SKM-1 (cell line): ENCODE measurements at regions not wholly inside any gene's neighbourhood (a gene's known extent, or its start where the extent isn't known, plus 50 kb on each side); places are given as distances from the start of the nearest gene placed in this dataset.
"Not testable (repeated sequence)": the region's sequence is repeated elsewhere in the genome, so short reads cannot be mapped to it uniquely, and the experiment has no call there.

ENCODE experiments used
- DNase-seq: peaks from one replicate; lab custom pipeline; 2025; ENCODE audit not compliant: unreplicated experiment; lab: John Stamatoyannopoulos, UW

DNA sequence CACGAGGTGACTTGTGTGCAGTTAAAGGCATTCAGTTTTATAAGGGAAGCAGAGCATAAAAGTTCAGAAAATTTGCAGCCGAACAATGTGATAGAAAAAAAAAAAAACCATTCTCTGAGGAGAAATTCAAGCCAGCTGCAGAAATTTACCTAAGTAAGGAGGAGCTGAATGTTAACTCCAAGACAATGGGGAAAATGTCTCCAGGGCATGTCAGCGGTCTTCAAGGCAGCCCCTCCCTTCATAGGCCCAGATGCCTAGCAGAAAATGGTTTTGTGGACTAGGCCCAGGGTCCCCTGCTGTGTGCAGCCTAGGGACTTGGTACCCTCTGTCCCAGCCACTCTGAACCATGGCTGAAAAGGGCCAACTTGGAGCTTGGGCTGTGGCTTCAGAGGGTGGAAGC is 1764.0 kb downstream of the C4orf33 start:
- DNase-seq, result no peak

DNA sequence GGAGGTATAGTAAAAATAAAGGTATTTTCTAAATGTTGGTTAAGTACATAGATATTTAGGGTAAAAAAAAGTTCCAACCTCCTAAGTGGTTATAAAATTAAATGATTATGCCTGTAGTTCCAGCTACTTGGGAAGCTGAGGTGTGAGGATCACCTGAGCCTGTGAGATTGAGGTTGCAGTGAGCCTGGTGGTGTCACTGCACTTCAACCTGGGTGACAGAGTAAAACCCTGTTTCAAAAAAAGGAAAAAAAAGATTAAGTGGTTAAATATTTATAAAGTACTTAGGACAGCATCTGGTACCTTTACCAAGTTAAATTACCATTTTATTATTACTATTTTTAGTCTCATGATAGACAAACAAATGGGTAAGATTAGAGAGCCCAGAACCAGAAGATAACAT is 1801.0 kb downstream of the C4orf33 start:
- no peak for DNase-seq

DNA sequence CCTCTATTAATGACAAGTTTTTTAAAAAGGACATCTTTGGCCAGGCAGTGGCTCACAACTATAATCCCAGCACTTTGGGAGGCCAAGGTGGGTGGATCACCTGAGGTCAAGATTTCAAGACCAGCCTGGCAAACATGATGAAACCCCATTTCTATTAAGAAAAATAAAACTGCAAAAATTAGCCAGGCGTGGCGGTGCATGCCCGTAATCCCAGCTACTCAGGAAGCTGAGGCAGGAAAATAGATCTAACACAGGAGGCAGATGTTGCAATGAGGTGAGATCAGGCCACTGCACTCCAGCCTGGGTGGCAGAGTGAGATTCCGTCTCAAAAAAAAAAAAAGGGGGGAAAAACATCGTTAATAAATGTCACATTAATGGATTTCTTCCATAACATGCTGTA is 1805.4 kb downstream of the C4orf33 start:
- no peak for DNase-seq

GRCh38 chr4:130922955-130923354 is 1827.0 kb downstream of the C4orf33 start:
- no peak for DNase-seq

- DNase-seq, result no peak
Observed at GRCh38 chr4:130955520-130955919, 1859.6 kb downstream of the C4orf33 start.

- DNase-seq, result no peak
Observed at GRCh38 chr4:130985371-130985770, 1889.4 kb downstream of the C4orf33 start.

GRCh38 chr4:130995988-130996387 is 1900.0 kb downstream of the C4orf33 start:
- no peak for DNase-seq

- no peak for DNase-seq
Observed at GRCh38 chr4:131001371-131001770, 1905.4 kb downstream of the C4orf33 start.

DNA sequence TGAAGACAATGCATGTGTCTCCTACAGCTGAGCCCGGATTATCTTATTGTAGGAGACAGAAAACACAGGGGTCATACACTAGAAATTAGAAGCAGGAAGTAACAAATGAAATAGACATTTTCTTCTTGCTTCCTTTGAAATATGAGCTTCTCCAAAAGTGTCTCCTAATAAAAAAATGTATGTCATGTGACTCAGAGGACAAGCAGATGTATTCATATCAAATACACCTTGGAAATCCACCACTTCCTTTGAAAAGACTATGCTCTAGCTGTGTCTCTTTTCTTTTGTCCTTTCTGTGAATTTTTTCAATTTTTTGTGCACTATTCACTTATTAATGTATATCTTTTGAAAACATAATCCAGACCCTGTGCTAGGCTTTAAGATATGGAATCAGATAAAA is 1906.2 kb downstream of the C4orf33 start:
- no peak for DNase-seq

DNA sequence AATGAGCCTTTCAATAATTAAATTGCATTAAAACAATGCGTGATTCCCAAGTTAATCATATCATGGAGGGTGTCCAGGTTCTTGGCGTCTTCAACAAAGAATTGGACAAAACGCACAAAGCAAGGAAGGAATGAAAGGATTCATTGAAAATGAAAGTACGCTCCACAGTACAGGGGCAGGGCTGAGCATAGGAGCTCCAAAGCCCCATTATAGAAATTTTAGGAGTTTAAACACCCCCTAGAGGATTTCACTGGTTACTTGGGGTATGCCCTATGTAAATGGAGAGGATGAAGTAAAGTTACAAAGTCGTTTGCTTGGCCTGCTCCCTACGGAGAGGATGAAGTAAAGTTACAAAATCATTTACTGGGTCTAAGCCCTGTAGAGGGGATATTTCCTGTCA is 1910.4 kb downstream of the C4orf33 start:
- no peak for DNase-seq

DNA sequence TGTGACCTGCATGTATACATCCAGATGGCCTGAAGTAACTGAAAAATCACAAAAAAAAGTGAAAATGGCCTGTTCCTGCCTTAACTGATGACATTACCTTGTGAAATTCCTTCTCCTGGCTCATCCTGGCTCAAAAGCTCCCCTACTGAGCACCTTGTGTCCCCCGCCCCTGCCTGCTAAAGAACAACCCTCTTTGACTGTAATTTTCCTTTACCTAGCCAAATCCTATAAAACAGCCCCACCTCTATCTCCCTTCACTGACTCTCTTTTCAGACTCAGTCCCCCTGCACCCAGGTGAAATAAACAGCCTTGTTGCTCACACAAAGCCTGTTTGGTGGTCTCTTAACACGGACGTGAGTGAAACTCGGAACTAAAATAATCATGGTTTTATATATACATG is 1916.0 kb downstream of the C4orf33 start:
- not testable (repeated sequence) for DNase-seq

- no peak for DNase-seq
Observed at GRCh38 chr4:131013226-131013625, 1917.3 kb downstream of the C4orf33 start.

- no peak for DNase-seq
Observed at GRCh38 chr4:131026771-131027170, 1930.8 kb downstream of the C4orf33 start.

DNA sequence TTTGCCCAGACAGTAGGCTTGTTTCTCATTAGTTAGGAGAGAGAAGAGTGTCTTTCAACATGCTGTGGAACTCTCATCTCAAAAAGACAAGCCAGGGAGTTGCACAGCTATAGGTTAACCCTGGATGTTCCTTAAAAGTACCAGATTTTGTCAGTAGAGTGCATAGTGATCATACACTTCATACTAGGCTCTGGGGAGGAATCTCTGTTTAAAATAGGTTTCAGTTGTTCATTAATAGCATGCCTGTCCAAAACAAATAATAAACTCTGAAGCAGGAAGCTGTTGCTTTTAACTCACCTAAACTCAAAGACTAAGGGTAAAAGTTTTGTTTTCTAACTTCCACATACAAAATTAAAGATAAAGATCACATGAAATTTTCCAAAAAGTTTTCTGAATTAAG is 1948.4 kb downstream of the C4orf33 start:
- no peak for DNase-seq

DNA sequence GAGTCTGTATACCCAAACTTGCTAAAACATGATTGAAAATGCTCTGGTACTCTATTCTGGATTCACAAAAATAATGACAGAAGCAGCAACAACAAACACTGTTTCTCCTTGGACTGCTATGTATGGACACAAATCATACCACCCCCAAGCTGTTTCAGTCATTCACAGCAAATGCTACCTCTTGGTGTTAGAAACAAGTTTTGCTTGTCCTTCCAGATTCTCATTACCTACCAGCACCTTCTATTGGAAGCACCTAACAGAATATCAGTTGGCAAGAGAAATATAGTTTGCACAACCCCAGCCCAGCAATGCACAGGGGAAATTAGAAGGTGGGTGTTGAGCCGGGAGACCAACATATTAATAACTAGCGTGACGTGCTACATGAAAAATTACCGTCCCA is 1950.9 kb downstream of the C4orf33 start:
- DNase-seq, result no peak

- DNase-seq, result no peak
Observed at GRCh38 chr4:131052646-131053045, 1956.7 kb downstream of the C4orf33 start.

- DNase-seq, result no peak
Observed at GRCh38 chr4:131054489-131055019, 1958.6 kb downstream of the C4orf33 start.

GRCh38 chr4:131061734-131062133 is 1965.8 kb downstream of the C4orf33 start:
- no peak for DNase-seq

GRCh38 chr4:131063878-131064277 is 1967.9 kb downstream of the C4orf33 start:
- no peak for DNase-seq

DNA sequence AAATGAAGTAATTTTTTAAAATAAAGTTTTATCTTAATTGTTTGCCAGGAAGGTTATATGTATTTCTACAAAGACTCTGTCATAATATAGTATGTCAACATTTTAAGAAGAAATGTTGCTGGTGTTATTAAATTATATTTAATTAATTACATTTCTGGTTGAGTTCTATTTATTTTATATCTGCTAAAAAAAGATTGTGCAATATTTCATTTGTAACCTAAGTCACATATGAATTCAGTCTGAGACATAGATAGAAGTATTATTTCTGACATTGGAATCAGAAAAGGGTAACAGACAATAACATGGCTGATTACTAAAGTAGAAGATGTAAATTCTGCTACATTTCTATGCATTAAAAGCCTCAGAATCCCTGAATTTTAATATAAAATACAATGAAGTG is 1985.1 kb downstream of the C4orf33 start:
- DNase-seq, result no peak

DNA sequence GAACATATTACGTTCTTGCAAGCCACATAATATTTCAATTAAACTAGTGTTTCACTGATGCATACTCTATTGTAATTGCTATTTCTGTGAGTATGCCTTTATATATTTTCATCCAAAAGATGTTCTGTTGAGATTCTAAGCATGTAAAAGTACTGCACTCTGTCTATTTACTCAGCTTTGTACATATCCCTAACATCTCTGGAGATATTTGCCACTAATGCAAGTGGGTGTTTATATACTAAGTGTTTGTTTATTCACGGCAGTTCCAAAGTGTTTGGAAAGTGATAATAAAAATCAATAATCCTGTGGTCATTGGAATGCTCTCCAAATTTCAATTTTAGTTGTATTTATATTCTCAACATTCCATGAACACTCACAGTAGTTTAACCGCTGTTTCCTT is 1989.0 kb downstream of the C4orf33 start:
- no peak for DNase-seq

DNA sequence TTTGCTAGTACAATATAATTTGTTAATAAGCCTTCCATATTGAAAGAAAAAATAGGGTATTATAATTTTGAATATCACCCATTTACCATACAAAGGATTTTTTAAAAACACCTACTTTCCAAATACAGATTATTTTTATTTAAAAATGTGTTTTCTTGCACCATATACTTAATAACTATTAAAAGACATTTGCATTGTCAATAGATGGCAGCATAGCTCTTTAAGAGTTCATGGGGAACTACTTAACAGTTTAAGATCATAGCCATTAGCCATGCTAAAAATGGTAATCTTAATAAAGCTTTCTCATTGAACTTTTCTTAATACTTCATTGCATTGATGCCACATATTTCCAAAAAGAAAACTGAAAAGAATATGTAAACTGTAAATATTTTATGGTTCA is 1995.9 kb downstream of the C4orf33 start:
- DNase-seq, result no peak

- DNase-seq, result no peak
Observed at GRCh38 chr4:131093303-131093702, 1997.4 kb downstream of the C4orf33 start.

DNA sequence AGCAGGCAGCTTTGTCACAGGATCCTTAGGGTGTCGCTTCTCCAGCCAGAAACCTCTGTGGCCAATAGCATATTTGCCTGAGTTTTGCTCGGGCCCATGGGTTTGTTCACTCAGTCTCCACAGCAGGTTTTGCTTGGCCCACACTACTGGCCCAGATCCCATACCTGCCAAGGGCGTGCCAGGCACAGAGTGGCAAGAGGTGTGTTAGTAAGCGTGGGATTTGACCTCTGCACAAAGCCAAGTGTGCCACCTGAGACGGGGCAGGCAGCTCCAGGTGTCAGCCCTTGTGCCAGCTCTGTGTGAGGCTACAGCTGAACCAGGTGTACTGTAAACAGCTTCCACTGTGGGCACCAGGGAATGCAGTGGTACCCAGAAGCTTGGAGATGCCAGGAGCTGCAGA is 2003.0 kb downstream of the C4orf33 start:
- no peak for DNase-seq
